ENCODE measurements at regions not wholly inside any gene's neighbourhood (a gene's known extent, or its start where the extent isn't known, plus 50 kb on each side); places are given as distances from the start of the nearest gene placed in this dataset.

GRCh38 chr2:164205347-164205746 is 415.9 kb downstream of the GRB14 start:
- TF ChIP-seq POLR2A (IDR thresholded peaks at IDR 0.05) (no peak), CTCF (IDR thresholded peaks at IDR 0.05) (no peak)

Data from Peyer's patch (tissue), 4 donors.